ENCODE measurements at regions not wholly inside any gene's neighbourhood (a gene's known extent, or its start where the extent isn't known, plus 50 kb on each side); places are given as distances from the start of the nearest gene placed in this dataset.
"Not testable (repeated sequence)": the region's sequence is repeated elsewhere in the genome, so short reads cannot be mapped to it uniquely, and the experiment has no call there.

DNA sequence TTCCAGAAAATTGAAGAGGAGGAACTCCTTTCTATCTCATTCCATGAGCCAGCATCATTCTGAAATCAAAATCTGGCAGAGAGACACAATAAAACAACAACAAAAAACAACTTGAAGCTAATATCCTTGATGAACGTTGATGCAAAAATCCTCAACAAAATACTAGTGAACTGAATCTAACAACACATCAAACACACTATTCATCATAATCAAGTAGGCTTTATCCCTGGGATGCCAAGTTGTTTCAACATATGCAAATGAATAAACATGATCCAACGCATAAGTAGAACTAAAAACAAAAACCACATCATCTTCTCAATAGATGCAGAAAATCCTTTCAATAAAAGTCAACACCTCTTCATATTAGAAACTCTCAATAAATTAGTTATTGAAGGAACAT lies 335.3 kb upstream of the BRINP3 start:
- TF ChIP-seq, protein P1, sequence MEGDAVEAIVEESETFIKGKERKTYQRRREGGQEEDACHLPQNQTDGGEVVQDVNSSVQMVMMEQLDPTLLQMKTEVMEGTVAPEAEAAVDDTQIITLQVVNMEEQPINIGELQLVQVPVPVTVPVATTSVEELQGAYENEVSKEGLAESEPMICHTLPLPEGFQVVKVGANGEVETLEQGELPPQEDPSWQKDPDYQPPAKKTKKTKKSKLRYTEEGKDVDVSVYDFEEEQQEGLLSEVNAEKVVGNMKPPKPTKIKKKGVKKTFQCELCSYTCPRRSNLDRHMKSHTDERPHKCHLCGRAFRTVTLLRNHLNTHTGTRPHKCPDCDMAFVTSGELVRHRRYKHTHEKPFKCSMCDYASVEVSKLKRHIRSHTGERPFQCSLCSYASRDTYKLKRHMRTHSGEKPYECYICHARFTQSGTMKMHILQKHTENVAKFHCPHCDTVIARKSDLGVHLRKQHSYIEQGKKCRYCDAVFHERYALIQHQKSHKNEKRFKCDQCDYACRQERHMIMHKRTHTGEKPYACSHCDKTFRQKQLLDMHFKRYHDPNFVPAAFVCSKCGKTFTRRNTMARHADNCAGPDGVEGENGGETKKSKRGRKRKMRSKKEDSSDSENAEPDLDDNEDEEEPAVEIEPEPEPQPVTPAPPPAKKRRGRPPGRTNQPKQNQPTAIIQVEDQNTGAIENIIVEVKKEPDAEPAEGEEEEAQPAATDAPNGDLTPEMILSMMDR (IDR thresholded peaks at IDR 0.05; ENCODE audit: borderline replicate concordance, control extremely low read depth, extremely low read depth, insufficient read depth, missing control alignments): no peak
- in situ Hi-C loops (cut with MboI; ENCODE audit: low sequenced_read_pairs, unreplicated experiment): no loop called here
- DNase-seq (ENCODE audit: low spot score): no peak

DNA sequence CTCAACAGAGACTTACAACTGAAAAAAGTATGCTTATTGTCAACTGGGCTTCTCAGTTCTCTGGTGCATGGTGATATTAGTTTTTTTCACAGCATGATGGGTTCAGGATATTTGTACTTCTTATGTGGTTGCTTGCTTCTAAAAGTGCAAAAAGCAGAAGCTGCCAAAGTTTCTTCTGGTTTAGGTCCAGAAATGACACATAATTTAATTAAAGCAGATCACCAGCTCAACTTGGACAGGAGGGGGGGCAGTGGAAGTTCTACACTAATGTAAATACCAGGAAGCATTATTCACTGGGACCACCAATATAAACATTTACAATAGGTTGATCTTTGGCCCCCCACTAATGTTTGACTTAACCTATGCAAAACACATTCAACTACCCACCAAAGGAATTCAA lies 354.8 kb upstream of the BRINP3 start:
- no peak for DNase-seq (ENCODE audit: low spot score)
- in situ Hi-C loops (cut with MboI; ENCODE audit: low sequenced_read_pairs, unreplicated experiment): no loop called here
- TF ChIP-seq, protein P1 (IDR thresholded peaks at IDR 0.05; ENCODE audit: borderline replicate concordance, control extremely low read depth, extremely low read depth, insufficient read depth, missing control alignments): no peak

DNA sequence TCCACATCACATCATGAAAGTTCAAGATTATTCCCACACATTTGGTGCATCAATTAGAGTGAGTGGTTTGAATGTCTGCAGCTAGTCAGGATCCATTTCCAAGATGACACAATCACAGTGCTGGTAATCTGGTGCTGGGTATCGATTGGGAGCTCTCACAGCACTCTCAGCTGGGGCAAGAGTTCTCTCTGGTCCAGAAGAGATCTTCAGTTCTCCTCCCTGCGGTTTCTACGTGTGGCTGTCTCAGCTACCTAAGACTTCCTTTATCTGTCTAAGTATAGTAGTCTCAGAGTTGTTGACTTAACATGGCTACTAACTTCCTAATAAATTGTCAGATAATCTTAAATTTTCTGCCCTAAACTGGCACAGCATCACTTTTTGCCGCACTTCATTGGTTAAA lies 358.0 kb upstream of the BRINP3 start:
- TF ChIP-seq, protein P1 (IDR thresholded peaks at IDR 0.05; ENCODE audit: borderline replicate concordance, control extremely low read depth, extremely low read depth, insufficient read depth, missing control alignments): no peak
- in situ Hi-C loops (cut with MboI; ENCODE audit: low sequenced_read_pairs, unreplicated experiment): no loop called here
- no peak for DNase-seq (ENCODE audit: low spot score)

DNA sequence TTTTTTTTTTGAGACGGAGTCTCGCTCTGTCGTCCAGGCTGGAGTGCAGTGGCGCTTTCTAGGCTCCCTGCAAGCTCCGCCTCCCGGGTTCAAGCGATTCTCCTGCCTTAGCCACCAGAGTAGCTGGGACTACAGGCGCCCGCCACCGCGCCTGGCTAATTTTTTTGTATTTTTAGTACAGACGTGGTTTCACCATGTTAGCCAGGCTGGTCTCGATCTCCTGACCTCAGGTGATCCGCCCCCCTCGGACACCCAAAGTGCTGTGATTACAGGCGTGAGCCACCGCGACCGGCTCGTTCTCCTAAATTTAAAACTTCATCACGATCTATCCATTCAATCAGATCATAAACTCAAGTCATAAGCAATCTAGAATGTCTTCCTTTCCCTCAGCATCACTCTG lies 359.5 kb upstream of the BRINP3 start:
- in situ Hi-C loops (cut with MboI; ENCODE audit: low sequenced_read_pairs, unreplicated experiment); DNase-seq (ENCODE audit: low spot score): not testable (repeated sequence)

DNA sequence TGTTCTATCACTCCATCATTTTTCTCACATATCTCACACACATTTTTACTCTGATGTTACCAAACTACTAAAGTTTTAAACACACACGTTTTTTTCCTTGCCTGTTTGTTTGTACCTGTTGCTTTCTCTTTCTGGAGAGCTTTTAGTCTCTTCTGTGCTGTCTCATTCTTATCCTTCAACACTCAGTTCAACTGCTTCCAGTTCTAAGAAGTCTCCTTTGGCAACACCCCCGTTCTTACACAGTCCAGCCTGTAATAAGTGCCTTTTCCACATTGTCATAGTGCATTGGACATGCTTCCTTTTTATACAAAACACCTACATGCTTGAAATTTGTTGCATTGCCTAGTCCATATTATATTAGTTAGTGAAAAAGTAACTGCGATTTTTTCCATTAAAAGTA lies 360.2 kb upstream of the BRINP3 start:
- DNase-seq (ENCODE audit: low spot score): no peak
- TF ChIP-seq, protein P1 (IDR thresholded peaks at IDR 0.05; ENCODE audit: borderline replicate concordance, control extremely low read depth, extremely low read depth, insufficient read depth, missing control alignments): no peak
- in situ Hi-C loops (cut with MboI; ENCODE audit: low sequenced_read_pairs, unreplicated experiment): no loop called here

- in situ Hi-C loops (cut with MboI; ENCODE audit: low sequenced_read_pairs, unreplicated experiment): no loop called here
- DNase-seq (ENCODE audit: low spot score): no peak
- TF ChIP-seq, protein P1 (IDR thresholded peaks at IDR 0.05; ENCODE audit: borderline replicate concordance, control extremely low read depth, extremely low read depth, insufficient read depth, missing control alignments): no peak
These were observed 369.5 kb upstream of the BRINP3 start for GRCh38 chr1:190847166-190847565.

GRCh38 chr1:190849346-190849745 lies 371.7 kb upstream of the BRINP3 start:
- in situ Hi-C loops (cut with MboI; ENCODE audit: low sequenced_read_pairs, unreplicated experiment): no loop called here
- TF ChIP-seq, protein P1 (IDR thresholded peaks at IDR 0.05; ENCODE audit: borderline replicate concordance, control extremely low read depth, extremely low read depth, insufficient read depth, missing control alignments): no peak
- DNase-seq (ENCODE audit: low spot score): no peak

Data from GM13976 (cell line).